CD4-positive, alpha-beta T cell treated with Interleukin-15 for 4 hours (primary cell): ENCODE measurements at regions not wholly inside any gene's neighbourhood (a gene's known extent, or its start where the extent isn't known, plus 50 kb on each side); places are given as distances from the start of the nearest gene placed in this dataset.
"Not testable (repeated sequence)": the region's sequence is repeated elsewhere in the genome, so short reads cannot be mapped to it uniquely, and the experiment has no call there.

ENCODE experiments used
- DNase-seq: peaks from one replicate; pipeline ENCODE4 v3.0.0-alpha.2; 2020; ENCODE audit warnings: low spot score

DNA sequence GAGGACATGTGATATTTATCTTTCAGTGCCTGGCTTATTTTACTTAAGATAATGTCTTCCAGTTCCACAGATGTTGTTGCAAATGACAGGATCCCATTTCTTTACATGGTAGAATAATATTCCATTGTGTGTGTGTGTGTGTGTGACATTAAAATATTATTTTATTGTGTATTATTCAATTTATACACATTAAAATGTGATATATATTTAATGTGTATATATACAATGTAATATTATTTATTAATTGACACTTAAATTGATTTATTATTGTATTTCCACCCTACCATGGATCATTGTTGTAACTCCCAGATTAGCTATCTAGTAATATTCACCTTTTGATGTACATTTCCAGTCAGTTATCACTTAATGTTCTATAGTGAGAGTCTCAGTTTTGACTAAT is 1422.5 kb upstream of the ADGRB3 start:
- no peak for DNase-seq

DNA sequence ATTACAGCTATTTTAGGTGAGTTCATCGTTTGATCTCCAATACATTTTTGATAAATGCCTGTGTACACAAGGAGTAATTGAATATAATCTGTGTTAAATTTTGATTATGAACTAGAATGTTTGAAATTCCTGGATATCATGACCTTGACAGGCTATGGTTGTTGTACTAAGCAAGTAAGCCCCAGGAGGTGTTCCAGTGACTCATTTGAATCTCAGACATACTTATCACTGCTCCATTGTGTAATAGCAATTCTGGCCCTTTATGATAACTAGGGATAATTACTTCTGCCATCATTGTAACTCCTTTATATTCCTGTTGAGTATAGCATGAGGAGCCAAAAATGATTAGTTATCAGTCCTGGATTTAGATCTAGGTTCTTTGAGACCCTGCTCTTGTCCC is 1424.6 kb upstream of the ADGRB3 start:
- no peak for DNase-seq

- DNase-seq = no peak
Measured at GRCh38 chr6:67201563-67201962, 1433.5 kb upstream of the ADGRB3 start.

DNA sequence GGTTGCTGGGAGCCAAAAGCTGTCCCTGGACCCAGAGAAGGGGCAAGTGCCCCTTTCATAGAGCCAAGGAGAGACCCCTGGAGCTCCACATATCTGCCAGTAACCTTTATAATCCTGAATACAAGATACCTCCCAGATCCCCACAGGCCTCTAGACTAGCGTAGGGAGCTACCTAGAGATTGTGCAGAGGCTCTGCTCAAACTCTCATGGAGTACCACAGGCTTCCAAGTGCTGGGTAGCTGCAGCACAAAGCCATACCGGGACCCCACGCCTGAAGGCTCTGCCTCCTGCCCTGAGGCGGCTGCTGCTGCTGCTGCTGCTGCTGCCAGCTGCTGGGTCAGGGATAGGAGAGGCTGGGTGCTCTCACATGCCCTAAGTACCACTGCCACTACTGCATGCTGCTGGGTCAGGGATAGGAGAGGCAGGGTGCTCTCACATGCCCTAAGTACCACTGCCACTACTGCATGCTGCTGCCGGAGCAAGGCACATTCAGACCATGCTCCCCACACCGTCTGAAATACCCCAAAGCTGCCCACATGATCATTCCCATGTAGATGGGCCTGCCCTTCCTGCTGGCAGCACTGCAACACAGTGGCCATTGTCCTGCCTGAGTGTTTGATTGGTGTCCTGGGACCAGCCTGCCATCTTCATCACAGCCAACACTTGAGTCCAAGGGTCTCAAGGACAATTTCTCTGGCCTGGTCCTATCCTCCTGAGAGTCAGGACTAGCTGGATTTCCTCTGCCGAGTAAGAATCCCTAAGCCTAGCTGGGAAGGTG is 1434.3 kb upstream of the ADGRB3 start:
- no peak for DNase-seq

GRCh38 chr6:67199425-67199824 is 1435.7 kb upstream of the ADGRB3 start:
- DNase-seq = no peak

DNA sequence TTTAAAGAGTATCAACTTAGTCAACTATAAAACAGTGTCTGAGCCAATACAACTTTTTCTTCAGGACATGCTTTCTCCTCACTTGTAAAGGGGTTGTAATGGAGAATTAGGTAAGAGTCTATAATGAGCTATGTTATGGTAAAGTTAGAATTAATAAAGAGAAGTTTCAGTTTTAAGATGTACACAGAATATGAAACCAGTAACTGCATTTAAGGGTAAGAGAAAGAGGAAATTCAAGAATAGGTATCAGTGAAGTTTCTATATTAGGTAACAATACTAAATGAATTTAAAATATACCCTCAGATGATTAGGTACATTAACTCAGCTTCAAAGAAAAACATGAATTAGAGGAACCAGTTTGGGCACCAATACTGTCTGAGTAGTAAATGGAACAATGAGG is 1444.3 kb upstream of the ADGRB3 start:
- no peak for DNase-seq

DNA sequence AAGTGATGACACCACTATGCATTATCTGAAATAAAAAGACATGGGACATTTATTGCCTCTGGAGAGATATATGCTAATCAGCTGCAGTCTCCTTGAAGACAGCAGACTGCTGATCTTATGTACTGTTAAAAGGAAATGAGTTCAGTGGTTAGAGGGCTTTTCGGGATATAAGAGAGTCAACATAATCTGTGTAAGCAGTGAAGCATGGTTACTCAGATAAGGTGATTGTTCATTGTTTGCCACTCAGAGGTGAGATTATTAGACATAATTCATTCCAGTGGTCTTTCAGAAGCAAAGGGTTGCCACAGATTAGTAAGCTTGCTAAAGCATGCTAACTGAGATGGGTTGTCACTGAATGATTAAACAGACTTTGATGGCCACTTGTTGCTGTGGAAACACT is 1450.7 kb upstream of the ADGRB3 start:
- no peak for DNase-seq

DNA sequence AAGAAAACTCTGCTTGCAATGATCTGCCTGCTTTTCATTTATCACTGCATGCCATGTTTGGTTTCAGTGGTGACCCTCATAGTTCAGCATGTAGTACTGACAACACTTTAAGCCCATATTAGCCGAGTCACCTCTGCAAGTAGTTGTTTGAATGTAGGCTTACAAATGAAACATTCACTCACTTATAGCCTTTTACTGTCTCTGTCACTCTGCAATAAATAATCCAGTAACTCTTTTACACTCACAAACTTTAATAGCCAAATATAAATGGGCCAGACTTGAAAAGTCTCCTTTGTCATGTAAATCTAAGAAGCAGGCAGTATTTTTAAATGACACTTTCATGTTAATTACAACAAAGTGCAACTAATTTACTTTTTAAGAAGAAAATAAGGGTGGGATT is 1460.0 kb upstream of the ADGRB3 start:
- DNase-seq = no peak

- DNase-seq = no peak
Measured at GRCh38 chr6:67165606-67166005, 1458.6 kb upstream of the EYS start.

DNA sequence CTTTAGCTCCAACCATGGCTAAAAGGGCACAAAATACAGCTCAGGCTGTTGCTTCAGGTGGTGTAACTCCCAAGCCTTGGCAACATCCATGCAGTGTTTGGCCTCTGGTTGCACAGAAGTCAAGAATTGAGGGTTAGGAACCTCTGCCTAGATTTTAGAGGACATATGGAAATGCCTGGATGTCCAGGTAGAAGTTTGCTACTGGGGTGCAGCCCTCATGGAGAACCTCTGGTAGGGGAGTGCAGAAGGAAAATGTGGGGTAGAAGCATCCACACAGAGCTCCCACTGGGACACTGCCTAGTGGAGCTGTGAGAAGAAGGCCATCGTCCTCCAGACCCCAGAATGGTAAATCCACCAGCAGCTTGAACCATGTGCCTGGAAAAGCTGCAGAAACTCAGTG is 1453.8 kb upstream of the EYS start:
- DNase-seq = no peak

DNA sequence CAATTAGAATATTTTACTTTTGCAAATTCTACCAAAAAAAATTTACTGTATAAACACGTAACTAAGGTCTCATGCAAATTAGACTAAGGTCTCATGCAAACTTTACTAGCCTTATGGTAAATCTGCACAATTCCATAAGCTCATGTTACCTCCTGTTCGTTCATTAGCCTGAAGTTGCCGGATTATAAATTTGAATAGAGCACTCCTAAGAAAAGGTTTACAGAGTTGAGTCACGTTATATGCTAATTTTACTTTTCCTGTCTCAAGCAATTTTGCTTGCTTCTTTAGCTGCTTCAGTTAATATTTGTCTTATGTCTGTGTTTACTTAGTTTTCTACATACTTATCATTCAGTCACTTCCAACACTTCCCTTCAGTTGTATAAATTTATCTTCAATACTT is 1434.0 kb upstream of the EYS start:
- DNase-seq = no peak

DNA sequence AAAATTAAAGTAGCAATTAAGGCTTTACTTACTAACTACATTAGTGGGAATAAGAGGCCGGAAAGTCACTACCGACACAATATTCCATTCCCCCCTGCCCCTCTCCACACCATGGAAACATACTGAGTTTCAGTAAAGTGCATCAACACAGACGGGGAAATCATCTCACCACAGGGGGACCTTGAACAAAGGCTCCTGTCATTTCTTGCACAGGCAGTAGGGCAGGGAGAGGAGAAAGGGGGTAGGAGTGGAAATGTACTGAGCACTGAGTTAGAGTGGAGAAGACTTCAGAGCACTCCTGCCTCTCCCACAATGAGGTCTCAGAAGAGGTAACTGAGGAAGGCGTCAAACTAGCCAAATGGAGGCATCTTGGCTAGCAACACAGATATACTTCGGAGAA is 1426.9 kb upstream of the EYS start:
- no peak for DNase-seq

GRCh38 chr6:67131827-67132226 is 1424.8 kb upstream of the EYS start:
- DNase-seq = no peak

- DNase-seq = no peak
Measured at GRCh38 chr6:67129780-67130179, 1422.8 kb upstream of the EYS start.

DNA sequence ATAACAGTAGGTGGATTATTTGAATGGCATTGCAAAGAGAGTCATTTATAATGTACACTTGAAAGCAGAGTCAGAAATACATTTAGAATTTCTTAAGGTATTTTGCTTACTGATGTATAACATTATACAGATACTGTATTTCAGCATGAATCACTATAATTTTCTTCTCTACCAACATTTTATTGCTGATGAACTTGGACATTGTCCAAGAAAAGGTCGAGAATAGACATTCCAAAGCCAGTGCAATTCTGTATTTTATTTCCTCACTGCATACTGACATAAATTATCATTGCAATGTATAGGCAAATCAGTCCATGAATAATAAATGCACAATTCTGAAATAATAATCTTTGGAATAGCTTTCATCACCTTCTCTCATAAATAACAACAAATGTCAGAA is 1420.0 kb upstream of the EYS start:
- no peak for DNase-seq

- no peak for DNase-seq
Measured at GRCh38 chr6:67121115-67121514, 1414.1 kb upstream of the EYS start.

GRCh38 chr6:67112120-67112519 is 1405.1 kb upstream of the EYS start:
- no peak for DNase-seq

DNA sequence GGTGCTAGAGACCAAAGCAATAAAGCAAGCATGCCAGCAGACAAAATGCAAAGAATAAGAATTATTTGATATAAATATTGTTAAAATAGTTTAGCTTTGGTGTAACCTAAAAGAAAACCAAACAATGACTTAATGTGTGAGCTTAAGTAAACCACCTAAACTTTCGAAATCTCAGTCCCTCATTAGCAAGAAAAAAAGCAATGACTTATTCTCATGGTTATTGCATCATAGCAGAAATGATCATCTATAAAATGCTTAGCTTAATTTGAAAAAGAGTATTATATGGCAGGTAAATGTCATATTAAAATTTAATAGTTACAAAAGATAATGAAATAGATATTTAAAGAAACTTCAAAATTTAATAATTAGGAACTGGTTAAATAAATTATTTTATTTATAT is 1395.7 kb upstream of the EYS start:
- DNase-seq = no peak

DNA sequence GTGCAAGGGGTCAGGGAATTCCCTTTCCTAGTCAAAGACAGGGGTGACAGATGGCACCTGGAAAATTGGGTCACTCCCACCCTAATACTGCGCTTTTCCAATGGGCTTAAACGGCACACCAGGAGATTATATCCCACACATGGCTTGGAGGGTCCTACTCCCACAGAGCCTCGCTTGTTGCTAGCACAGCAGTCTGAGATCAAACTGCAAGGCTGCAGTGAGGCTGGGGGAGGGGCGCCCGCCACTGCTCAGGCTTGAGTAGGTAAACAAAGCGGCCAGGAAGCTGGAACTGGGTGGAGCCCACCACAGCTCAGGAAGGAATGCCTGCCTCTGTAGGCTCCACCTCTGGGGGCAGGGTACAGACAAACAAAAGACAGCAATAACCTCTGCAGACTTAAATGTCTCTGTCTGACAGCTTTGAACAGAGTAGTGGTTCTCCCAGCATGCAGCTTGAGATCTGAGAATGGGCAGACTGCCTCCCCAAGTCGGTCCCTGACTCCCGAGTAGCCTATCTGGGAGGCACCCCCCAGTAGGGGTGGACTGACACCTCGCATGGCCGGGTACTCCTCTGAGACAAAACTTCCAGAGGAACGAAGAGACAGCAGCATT is 1388.7 kb upstream of the EYS start:
- DNase-seq = not testable (repeated sequence)

GRCh38 chr6:67094431-67094946 is 1387.5 kb upstream of the EYS start:
- DNase-seq = no peak

DNA sequence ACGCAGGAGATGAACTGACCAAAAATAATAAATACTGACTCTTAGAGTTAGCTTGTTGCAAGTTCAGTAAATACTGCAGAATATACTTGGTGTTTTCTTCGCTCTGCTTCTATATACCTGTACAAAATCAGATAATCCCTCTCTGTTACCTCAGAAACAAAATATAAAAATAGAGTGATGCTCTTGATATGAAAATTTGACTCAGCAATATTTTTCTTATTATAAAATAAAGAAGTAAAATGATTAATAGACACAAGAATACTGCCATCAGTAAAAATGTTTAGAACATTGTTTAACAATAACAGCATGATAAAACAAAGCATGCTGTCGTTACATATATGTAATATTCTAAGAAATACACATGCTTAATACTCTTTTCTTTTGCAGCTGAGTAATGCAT is 1366.9 kb upstream of the EYS start:
- no peak for DNase-seq

DNA sequence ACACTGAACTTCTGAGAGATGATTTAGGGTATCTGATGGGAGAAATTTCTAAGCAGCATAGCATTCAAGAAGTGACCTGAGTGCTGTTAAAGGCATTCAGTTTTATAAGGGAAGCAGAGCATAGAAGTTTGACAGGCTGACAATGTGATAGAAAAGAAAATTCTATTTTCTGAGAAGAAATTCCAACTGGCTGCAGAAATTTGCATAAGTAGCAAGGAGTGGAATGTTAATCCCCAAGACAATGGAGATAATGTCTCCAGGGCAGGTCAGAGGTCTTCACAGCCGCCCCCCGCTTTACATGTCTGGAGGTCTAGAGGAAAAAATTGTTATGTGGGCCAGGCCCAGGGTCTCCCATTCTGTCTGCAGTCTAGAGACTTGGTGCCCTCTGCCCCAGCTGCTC is 1361.8 kb upstream of the EYS start:
- no peak for DNase-seq

DNA sequence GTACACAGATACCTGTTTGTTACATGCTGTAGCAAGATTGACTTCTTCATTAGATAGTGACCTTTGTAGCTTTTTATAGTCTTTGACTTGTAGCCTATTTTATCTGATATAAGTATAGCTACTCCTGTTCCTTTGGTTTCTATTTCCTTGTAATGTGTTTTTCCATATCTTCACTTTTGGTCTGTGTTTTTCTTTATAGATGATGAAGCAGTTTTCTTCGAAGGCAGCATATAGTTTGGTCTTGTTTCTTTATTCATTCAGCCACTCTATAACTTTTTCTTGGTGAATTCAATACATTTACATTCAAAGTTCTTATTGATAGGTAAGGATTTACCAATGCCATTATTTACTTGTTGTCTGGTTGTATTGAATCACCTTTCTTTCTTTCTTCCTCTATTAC is 1357.3 kb upstream of the EYS start:
- DNase-seq = no peak

- DNase-seq = no peak
Measured at GRCh38 chr6:67047996-67048395, 1341.0 kb upstream of the EYS start.
